PC-3 (cell line): ENCODE measurements at regions not wholly inside any gene's neighbourhood (a gene's known extent, or its start where the extent isn't known, plus 50 kb on each side); places are given as distances from the start of the nearest gene placed in this dataset.
A peak's percentile ranks its signal among the peaks of the same experiment; 100 is the strongest.

Source experiments
- ATAC-seq: fragments of 200-7000 bp; cut with Tn5 transposase; 2 replicates; pipeline ENCODE4 v1.9.1; 2020; ENCODE audit warnings: mild to moderate bottlenecking, moderate library complexity
- BruUV-seq: library from RNA; stranded (reverse); fragments of 400-500 nt; replicated peaks from 2 replicates; lab custom pipeline; 2021; lab: Mats Ljungman, UMichigan
- CTCF ChIA-PET: fragments of 300-600 bp; sonication (Branson Sonifier 250); formaldehyde crosslinking; loops from one replicate; lab custom pipeline; 2022; ENCODE audit warnings: antibody characterized with exemption; lab: Charles Lee
- POLR2A ChIA-PET: fragments of 300-600 bp; sonication (Branson Sonifier 250); formaldehyde crosslinking; loops from one replicate; lab custom pipeline; 2022; ENCODE audit warnings: antibody characterized with exemption; ENCODE audit not compliant: unreplicated experiment; lab: Charles Lee
- DNase-seq: peaks from one replicate; pipeline ENCODE4 v3.0.0-alpha.2; 2015
- H2AFZ ChIP-seq: fragments of 300-600 bp; sonication (generic); 2 replicates; pipeline ENCODE4 v1.6.0; 2016; ENCODE audit warnings: antibody characterized with exemption, low read length
- H3F3A ChIP-seq: fragments of 300-600 bp; sonication (generic); one replicate; pipeline ENCODE4 v1.6.0; 2017; ENCODE audit warnings: antibody characterized with exemption, low read length, control low read depth, mild to moderate bottlenecking; ENCODE audit not compliant: unreplicated experiment
- H3K27ac ChIP-seq: fragments of 300-600 bp; sonication (generic); 2 replicates; pipeline ENCODE4 v1.5.1; 2016; ENCODE audit warnings: mild to moderate bottlenecking, low read length
- H3K27me3 ChIP-seq: fragments of 300-600 bp; sonication (generic); 2 replicates; pipeline ENCODE4 v1.6.1; 2016; ENCODE audit warnings: low read length, mixed read lengths
- H3K36me3 ChIP-seq: fragments of 300-600 bp; sonication (generic); 2 replicates; pipeline ENCODE4 v1.6.1; 2016; ENCODE audit warnings: low read depth, mixed run types, low read length, mixed read lengths
- H3K4me1 ChIP-seq: fragments of 300-600 bp; sonication (generic); 2 replicates; pipeline ENCODE4 v1.5.1; 2016; ENCODE audit warnings: low read length; ENCODE audit not compliant: insufficient read depth
- H3K4me2 ChIP-seq: fragments of 300-600 bp; sonication (generic); 2 replicates; pipeline ENCODE4 v1.6.0; 2016; ENCODE audit warnings: low read length
- H3K4me3 ChIP-seq: fragments of 300-600 bp; sonication (generic); 2 replicates; pipeline ENCODE4 v1.5.1; 2016; ENCODE audit warnings: mild to moderate bottlenecking, low read length, mixed read lengths
- H3K79me2 ChIP-seq: fragments of 300-600 bp; sonication (generic); 2 replicates; pipeline ENCODE4 v1.6.1; 2017; ENCODE audit warnings: low read length, mixed read lengths
- H3K9ac ChIP-seq: fragments of 300-600 bp; sonication (generic); 2 replicates; pipeline ENCODE4 v1.6.0; 2016; ENCODE audit warnings: mild to moderate bottlenecking, low read length
- H3K9me2 ChIP-seq: fragments of 300-600 bp; sonication (generic); replicated peaks from 2 replicates; pipeline ENCODE4 v1.6.1; 2016; ENCODE audit warnings: mixed run types, low read length, mixed read lengths
- H3K9me3 ChIP-seq: fragments of 300-600 bp; sonication (generic); 2 replicates; pipeline ENCODE4 v1.6.1; 2016; ENCODE audit warnings: low read length, mixed read lengths
- H4K20me1 ChIP-seq: fragments of 300-600 bp; sonication (generic); 2 replicates; pipeline ENCODE4 v1.6.1; 2016; ENCODE audit warnings: low read length, mixed read lengths
- EZH2 ChIP-seq: fragments of 300-600 bp; sonication (generic); IDR thresholded peaks from one replicate; pipeline ENCODE4 v1.6.1; 2017; ENCODE audit warnings: antibody characterized with exemption, mild to moderate bottlenecking, low read length; ENCODE audit not compliant: unreplicated experiment
- EZH2phosphoT487 ChIP-seq: fragments of 300-600 bp; sonication (generic); IDR thresholded peaks from 2 replicates; pipeline ENCODE4 v1.6.1; 2018; ENCODE audit warnings: mild to moderate bottlenecking, antibody characterized with exemption, low read length, borderline replicate concordance
- intact Hi-C: fragments of 100-400 bp; cut with micrococcal nuclease; formaldehyde crosslinking; loops from 2 replicates; pipeline ENCODE4 v1.9.0; 2023
- TF ChIP-seq, protein P1 (sequence below): fragments of 300-600 bp; sonication (generic); conservative IDR thresholded peaks from 2 replicates; pipeline ENCODE4 v1.5.1; 2017; ENCODE audit warnings: antibody characterized with exemption, low read depth, mild to moderate bottlenecking, low read length

DNA sequence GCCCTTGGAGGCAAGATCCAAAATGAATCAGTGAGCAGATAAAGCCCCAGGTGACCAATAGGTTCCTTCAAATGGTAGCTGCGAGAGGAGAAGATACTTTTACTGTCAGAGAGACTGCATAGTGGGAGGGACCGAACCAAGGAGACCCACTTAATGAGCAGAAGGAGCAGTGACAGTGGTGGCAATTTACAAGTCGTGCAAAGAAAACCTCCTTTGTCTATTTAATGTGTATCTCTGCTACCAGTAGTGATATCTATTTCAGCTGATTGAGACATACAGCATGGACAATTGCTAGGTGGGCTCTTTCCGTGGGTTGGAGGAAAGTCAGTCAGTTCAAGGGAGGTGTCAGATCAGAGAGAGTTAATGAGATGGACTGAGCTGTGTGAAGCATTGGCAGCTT, 480.4 kb downstream of the GATA3 start:
- Histone ChIP-seq H3K79me2 (no peaks in the 10 kb centered on the region), H3K9me2 (no peaks in the 10 kb centered on the region), H3K9ac (no peak overlapping the region), H3K9me3 (no peaks in the 10 kb centered on the region), H3K4me3 (no peak overlapping the region), H2AFZ (peak overlapping the region; percentile 34; the same call in 1 of the 2 replicates), H3F3A (no peaks in the 10 kb centered on the region), H3K4me1 (no peaks in the 10 kb centered on the region), H4K20me1 (no peaks in the 10 kb centered on the region), H3K27ac (no peak overlapping the region), H3K4me2 (no peak overlapping the region), H3K36me3 (no peaks in the 10 kb centered on the region), H3K27me3 (peaks cover 45% of the 10 kb centered on the region)
- CTCF ChIA-PET, result no interaction called here
- no TSS peak for BruUV-seq
- DNase-seq (no peak), ATAC-seq (no peak)
- POLR2A ChIA-PET, result no interaction called here
- TF ChIP-seq EZH2phosphoT487, result no peak
- TF ChIP-seq, protein P1, sequence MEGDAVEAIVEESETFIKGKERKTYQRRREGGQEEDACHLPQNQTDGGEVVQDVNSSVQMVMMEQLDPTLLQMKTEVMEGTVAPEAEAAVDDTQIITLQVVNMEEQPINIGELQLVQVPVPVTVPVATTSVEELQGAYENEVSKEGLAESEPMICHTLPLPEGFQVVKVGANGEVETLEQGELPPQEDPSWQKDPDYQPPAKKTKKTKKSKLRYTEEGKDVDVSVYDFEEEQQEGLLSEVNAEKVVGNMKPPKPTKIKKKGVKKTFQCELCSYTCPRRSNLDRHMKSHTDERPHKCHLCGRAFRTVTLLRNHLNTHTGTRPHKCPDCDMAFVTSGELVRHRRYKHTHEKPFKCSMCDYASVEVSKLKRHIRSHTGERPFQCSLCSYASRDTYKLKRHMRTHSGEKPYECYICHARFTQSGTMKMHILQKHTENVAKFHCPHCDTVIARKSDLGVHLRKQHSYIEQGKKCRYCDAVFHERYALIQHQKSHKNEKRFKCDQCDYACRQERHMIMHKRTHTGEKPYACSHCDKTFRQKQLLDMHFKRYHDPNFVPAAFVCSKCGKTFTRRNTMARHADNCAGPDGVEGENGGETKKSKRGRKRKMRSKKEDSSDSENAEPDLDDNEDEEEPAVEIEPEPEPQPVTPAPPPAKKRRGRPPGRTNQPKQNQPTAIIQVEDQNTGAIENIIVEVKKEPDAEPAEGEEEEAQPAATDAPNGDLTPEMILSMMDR, result no peak
- no peak for TF ChIP-seq EZH2
- intact Hi-C loops, result no loop called here

DNA sequence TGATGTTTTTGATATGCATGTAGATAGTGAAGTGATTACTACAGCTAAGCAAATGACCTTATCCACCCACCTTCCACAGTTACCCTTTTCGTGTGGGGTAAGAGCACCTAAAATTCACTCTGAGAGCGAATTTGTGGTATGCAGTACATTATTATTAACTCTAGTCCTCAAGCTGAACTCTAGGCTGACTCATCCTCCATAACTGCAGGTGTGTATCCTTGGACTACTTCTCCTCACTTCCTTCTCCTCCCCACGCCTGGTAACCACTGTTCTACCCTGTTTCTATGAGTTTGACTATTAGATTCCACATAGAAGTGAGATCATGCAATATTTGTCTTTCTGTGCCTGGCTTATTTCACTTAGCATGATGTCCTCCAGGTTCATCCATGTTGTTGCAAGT, 484.6 kb downstream of the GATA3 start:
- no peak overlapping the region for H3K9ac ChIP-seq
- no peak overlapping the region for H3K4me2 ChIP-seq
- ATAC-seq (no peak), DNase-seq (peak; percentile 25)
- no TSS peak for BruUV-seq
- H3K4me1 ChIP-seq, result peaks cover 9% of the 10 kb centered on the region
- H2AFZ ChIP-seq, result no peak overlapping the region
- peaks cover 10% of the 10 kb centered on the region for H3K27me3 ChIP-seq
- intact Hi-C loops, result no loop called here
- no peaks in the 10 kb centered on the region for H3K9me3 ChIP-seq
- no peaks in the 10 kb centered on the region for H3K79me2 ChIP-seq
- CTCF ChIA-PET, result no interaction called here
- no peak overlapping the region for H3K4me3 ChIP-seq
- H3K27ac ChIP-seq, result no peak overlapping the region
- no peaks in the 10 kb centered on the region for H3K9me2 ChIP-seq
- H4K20me1 ChIP-seq, result no peaks in the 10 kb centered on the region
- H3F3A ChIP-seq, result no peaks in the 10 kb centered on the region
- POLR2A ChIA-PET, result no interaction called here
- TF ChIP-seq EZH2 (no peak), EZH2phosphoT487 (no peak)
- TF ChIP-seq, protein P1, result no peak
- no peaks in the 10 kb centered on the region for H3K36me3 ChIP-seq

DNA sequence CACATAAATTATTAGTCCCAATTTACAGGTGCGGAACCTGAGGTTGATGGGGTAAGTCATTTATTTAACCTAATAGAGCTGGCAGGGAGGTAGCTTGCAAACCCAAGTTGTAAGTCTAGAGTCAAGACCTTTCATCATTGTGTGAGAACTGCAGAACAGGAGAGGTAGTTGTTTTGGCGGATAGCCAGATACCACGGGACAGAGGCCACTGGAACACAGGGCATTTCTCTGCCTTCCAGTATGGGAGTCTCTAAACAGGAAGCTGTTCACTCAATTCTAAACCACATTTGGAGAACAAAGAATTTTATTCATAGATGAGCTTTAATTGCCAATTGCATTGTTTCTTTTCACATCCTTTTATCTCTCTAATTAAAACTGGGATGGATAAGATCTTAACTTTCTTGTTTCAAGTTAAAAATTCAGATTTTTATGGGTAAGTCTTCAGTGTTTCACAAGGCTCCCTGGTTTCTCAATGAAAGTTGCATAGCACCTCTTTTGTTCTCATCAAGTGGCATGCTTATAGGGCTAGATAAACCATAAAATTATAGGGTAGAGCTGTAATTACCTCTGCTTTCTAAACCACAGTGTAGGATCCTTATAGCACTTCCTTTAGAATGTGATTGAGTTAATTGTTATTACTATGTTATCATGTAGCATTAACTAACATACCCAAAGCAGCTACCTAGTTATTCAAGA, 489.0 kb downstream of the GATA3 start:
- Histone ChIP-seq H2AFZ (no peak overlapping the region), H3K27me3 (no peaks in the 10 kb centered on the region), H3K27ac (peak overlapping the region; percentile 76), H4K20me1 (no peaks in the 10 kb centered on the region), H3K9ac (no peak overlapping the region), H3F3A (no peaks in the 10 kb centered on the region), H3K4me3 (no peak overlapping the region), H3K79me2 (no peaks in the 10 kb centered on the region), H3K9me2 (no peaks in the 10 kb centered on the region), H3K4me1 (peaks cover 17% of the 10 kb centered on the region), H3K36me3 (no peaks in the 10 kb centered on the region), H3K4me2 (no peak overlapping the region), H3K9me3 (no peaks in the 10 kb centered on the region)
- POLR2A ChIA-PET, result no interaction called here
- CTCF ChIA-PET, result no interaction called here
- ATAC-seq (no peak), DNase-seq (peak; percentile 55)
- no TSS peak for BruUV-seq
- TF ChIP-seq, protein P1, result no peak
- no peak for TF ChIP-seq EZH2
- no peak for TF ChIP-seq EZH2phosphoT487
- intact Hi-C loops, result no loop called here
